ENCODE measurements at regions not wholly inside any gene's neighbourhood (a gene's known extent, or its start where the extent isn't known, plus 50 kb on each side); places are given as distances from the start of the nearest gene placed in this dataset.
"Not testable (repeated sequence)": the region's sequence is repeated elsewhere in the genome, so short reads cannot be mapped to it uniquely, and the experiment has no call there.

DNA sequence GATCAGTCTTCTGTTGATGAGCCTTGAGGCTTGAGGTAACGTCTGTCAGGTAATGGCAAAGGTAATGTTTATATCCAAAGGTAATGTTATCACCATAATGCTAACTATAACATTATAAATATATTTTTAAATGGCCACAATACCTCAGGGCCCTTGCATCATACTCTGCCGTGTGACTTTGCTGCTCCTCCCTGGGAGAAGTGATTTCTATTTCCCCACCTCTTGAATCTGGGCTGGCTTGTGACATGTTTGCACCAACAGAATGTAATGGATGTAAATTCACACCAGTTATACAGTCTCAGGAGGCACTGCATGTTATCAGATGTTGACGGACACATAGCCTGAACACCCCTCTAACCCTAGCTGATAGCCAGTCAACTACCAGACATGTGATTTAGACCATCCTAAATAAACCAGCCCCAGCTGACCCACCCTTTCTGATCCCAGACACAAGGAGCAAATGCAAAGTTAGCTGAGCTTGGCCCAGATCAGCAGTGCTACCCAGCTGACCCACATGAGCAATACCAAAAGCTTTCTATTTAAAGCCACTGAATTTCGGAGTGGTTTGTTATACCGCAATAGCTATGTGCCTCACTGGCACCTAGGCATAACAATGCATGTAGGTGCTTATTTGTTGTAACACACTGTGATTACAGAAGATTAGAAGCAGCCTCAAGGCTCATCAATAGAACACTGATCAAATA, 93.8 kb upstream of the SIRPA start:
- DNase-seq (ENCODE audit: low spot score) = peak; percentile 4
- in situ Hi-C loops (cut with HindIII; ENCODE audit: low sequenced_read_pairs) = no loop called here

DNA sequence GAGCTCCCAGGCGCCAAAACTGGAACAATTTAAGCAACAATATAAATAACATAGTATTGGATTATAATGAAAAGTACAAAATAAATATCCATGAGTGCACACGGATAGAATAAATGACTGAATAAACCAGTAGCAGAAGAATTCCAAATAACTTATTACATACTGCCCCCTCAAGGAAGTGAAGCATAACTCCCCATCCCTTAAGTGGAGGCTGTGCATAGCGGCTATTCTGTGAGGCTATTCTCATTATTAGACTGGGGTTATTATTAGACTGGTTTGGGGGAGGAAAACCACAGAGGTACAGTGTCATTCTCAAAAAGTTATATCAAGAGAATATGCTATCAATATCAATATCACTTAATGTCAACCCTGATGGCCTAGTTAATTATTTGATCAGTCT, 94.4 kb upstream of the SIRPA start:
- in situ Hi-C loops (cut with HindIII; ENCODE audit: low sequenced_read_pairs) = no loop called here
- peak; percentile 29 for DNase-seq (ENCODE audit: low spot score)

DNA sequence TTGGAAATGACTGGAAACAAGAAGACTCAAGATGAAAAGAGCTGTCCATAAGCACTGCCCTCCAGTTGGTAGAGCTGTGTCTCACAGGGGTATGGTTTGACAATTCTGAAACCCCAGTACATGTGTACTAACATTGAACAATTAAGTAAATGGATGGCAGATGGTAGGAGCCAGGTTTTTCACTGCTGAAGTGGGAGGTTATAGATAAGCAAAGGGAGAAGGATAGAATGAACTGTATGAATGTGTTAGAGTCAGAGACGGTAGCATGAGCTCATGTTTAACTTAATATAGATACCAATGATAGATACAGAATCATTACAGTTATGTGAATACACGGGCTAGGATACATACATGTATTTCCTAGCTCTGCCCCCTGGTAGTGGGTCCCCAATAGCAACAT, 95.0 kb upstream of the SIRPA start:
- DNase-seq (ENCODE audit: low spot score) = no peak
- in situ Hi-C loops (cut with HindIII; ENCODE audit: low sequenced_read_pairs) = no loop called here

DNA sequence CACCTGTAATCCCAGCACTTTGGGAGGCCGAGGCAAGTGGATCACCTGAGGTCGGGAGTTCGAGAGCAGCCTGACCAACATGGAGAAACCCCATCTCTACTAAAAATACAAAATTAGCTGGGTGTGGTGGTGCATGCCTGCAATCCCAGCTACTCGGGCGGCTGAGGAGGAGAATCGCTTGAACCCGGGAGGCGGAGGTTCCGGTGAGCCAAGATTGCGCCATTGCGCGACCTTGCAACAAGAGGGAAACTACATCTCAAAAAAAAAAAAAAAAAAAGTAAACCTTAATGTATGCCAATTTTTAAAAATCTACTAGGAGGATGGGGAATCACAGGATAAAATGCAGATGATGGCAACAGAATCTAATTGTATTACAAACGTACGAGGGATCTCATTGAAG, 95.5 kb upstream of the SIRPA start:
- in situ Hi-C loops (cut with HindIII; ENCODE audit: low sequenced_read_pairs); DNase-seq (ENCODE audit: low spot score): not testable (repeated sequence)

DNA sequence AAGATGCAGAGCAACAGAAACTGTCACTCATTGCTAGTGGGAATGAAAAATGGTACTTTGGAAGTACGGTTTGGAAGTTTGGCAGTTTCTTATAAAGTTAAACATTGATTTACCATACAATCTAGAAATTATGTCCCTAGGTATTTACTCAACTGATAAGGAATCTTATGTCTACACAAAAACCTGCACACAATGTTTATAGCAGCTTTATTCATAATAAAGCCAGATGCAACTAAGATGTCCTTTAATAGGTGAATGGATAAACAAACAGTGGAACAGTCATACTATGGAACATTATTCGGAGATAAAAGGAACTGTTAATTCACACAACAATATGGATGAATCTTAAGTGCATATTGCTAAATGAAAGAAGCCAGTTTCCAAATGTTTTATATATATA, 96.2 kb upstream of the SIRPA start:
- no peak for DNase-seq (ENCODE audit: low spot score)
- in situ Hi-C loops (cut with HindIII; ENCODE audit: low sequenced_read_pairs) = no loop called here

DNA sequence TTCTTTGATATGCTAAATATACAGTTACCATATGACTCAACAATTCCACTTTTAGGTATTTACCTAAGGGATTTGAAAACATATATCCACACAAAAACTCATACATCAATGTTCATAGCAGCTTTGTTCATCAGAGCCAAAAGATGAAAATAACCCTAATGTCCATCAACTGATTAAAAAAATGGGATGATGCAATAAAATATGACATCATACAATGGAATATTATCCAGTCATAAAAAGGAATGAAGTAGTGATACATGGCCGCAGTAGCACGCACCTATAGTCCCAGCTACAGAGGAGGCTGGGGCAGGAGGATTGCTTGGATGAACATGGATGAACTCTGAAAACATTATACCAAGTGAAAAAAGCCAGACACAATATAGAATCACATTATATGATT, 101.4 kb upstream of the SIRPA start:
- DNase-seq (ENCODE audit: low spot score) = no peak
- in situ Hi-C loops (cut with HindIII; ENCODE audit: low sequenced_read_pairs) = no loop called here

DNA sequence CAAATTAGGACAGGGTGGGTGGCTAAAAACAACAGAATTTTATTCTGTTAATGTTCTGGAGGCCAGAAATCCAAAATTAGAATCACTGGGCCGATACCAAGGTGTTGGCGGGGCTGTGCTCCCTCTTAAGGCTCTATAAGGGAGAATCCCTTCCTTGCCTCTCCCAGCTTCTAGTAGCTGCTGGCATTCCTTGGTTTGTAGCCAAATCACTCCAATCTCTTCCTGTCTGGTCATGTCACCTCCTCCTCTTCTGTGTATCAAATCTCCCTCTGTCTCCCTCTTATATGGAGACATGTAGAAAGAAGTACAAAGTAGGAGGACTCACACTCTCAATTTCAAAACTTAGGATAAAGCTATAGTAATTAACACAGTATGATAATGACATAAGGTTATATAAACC, 102.9 kb upstream of the SIRPA start:
- in situ Hi-C loops (cut with HindIII; ENCODE audit: low sequenced_read_pairs) = no loop called here
- no peak for DNase-seq (ENCODE audit: low spot score)

DNA sequence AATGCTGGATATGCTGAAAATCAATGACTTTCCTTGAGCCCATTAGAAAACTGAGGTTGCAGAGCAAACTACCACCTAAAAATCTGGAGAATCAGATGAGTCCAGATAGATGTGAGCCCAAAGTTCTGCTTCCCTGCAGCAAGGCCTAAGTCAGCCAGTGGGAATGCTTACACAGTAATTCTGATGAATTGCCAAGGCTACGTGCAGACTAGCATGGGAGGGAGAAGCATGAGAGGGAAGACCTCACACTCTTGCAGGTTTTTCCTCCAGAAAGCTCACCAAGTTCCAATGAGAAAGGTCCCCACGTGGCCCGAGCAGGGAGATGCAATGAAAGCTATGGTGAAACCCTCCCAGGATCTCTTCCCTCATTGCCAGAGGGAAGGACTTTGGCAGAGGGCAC, 104.8 kb upstream of the SIRPA start:
- in situ Hi-C loops (cut with HindIII; ENCODE audit: low sequenced_read_pairs) = no loop called here
- DNase-seq (ENCODE audit: low spot score) = no peak

DNA sequence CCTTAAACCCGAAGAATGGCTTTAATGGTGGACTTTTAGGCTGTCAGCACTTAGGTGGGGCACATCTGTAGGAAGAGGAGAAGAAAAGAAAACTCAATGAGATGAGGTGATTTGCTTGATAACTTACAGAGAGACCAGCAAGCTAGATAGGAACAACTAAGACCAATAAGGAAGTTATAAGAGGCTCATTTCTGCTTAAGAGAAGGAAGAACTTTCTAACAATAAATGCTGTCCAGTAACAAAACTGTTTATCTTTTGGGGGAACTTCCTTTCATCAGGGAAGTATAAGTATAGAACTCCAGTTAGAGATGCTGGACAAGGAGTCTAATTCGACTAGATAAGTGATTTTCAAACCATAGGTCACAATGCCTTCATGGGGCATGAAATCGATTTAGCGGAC, 107.2 kb upstream of the SIRPA start:
- in situ Hi-C loops (cut with HindIII; ENCODE audit: low sequenced_read_pairs) = no loop called here

DNA sequence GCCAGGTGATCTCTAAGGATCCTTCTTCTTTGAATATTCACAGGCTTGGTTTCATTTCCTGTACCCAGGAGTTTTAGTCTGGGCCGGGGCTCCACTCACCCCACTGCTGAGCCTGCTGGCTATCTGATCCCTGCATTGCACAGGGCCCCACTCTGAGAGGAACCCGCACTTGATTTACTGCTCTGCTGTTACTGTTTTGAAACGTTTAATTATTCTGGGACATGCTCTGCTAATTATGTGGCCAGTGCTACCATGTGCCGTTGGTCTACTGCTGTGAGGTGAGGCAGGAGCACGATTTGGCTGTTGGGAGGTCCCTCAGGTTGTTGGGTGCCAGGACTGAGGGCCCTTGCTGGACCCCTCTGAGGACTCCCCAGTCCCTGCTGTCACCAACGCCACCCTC, 108.7 kb upstream of the SIRPA start:
- in situ Hi-C loops (cut with HindIII; ENCODE audit: low sequenced_read_pairs) = no loop called here
- DNase-seq (ENCODE audit: low spot score) = no peak

More for the DNA sequence above, 107.2 kb upstream of the SIRPA start:
- DNase-seq (ENCODE audit: low spot score) = no peak

DNA sequence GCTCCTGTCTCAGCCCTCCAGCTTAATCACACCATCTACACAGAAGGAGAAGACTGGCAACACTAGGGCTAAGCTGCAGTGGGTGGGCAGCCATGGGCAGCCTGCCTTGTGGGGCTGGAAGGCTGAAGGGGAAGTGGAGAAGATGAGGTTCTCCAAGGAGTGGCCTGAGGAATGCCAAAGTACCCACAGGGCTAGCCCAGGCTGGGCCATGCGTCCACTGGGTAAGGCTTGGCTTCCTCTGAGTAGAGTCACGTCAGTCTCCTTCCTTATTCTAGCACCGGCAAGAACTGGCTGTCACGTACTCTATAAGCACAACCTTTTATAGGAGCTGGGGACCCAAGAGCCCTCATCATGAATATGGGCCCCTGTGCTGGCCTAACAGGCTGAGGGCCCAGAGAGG, 110.6 kb upstream of the SIRPA start:
- in situ Hi-C loops (cut with HindIII; ENCODE audit: low sequenced_read_pairs) = no loop called here
- no peak for DNase-seq (ENCODE audit: low spot score)

DNA sequence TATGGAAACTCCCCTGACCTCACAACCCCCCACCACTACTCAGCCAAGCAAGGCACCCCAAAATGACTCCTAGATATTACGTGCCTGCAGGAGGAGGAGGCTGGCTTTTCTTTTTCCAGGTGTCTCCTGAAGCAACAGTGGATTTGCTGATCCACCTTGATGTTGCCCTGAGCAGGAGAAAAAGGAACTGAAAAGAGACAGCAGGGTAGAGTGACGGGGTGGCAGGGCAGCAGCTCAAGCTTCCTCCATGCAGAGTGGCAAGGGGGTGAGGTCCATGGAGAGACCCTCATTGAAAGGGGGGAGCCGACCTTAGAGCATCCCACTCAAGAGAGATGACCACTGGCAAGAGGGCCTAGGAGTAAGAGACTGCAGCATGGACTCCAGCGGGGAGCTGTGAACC, 112.0 kb upstream of the SIRPA start:
- in situ Hi-C loops (cut with HindIII; ENCODE audit: low sequenced_read_pairs) = no loop called here
- no peak for DNase-seq (ENCODE audit: low spot score)

DNA sequence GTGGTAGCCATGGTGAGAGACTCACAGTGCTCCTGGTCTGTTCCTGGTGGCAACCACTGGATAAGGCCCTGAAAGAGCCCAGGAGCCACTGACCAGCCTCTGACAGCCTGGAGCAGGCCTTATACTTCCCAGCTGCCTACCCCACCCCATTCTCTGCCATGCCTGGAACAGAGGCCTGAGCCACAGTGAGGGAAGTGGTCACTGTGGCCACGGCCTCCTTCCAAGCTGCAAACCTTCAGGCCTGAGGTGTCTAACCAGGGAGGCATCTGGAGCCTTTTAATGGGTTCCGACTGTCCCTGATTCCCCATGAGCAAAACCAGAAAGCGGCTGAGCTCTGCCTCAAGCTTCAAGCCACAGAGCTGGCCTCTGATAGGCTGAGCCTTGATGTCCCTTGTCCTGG, 113.0 kb upstream of the SIRPA start:
- no peak for DNase-seq (ENCODE audit: low spot score)
- in situ Hi-C loops (cut with HindIII; ENCODE audit: low sequenced_read_pairs) = no loop called here

DNA sequence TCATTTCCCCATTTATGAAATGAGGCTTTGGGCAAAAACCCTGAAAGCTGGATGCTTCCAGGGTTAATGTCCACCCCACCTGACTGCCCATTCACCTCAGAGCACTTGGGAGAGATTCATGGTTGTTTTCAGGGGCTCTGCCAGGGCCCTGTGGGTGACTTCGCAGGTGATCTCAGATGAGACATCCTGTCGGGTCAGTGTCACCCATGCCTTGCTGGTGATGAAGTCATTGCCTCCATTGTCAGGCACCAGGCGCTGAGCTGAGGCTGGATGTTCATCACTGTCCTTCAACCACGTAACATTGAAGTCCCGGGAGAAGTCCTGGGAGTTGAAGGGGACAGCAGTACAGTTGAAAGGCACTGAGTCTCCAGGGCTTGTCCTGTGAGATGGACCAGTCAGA, 115.6 kb upstream of the SIRPA start:
- in situ Hi-C loops (cut with HindIII; ENCODE audit: low sequenced_read_pairs) = no loop called here
- DNase-seq (ENCODE audit: low spot score) = no peak

DNA sequence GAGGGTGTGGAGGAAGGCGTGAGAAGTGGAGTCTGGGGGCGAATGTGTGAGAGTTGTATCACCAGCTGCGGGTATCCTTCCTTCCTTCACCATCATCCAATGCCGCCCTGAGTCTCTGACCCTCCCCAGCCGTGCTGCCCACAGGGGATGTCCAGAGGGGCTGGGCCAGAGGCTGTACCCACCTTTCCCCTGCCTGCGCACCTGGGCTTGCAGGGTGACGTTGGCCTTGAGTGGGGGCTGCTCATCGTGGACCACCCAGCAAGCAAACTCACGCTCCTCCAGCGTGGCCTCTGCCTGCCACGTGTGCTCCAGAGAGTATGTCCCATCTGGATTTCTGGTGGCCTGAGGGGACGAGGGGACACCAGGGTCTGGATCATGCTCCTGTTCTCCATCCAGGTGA, 116.9 kb upstream of the SIRPA start:
- DNase-seq (ENCODE audit: low spot score) = no peak
- in situ Hi-C loops (cut with HindIII; ENCODE audit: low sequenced_read_pairs) = no loop called here

DNA sequence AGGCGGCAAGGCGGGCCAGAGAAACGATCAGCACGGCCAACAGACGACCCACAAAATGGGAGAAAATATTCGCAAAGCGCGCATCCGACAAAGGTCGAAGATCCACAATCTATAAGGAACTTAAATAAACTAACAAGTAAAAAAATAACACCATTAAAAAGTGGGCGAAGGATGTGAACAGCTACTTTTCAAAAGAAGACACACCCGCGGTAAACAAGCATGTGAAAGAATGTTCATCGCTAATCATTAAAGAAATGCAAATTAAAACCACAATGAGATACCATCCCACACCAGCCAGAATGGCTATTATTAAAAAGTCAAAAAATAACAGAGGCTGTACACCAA, 117.8 kb upstream of the SIRPA start:
- in situ Hi-C loops (cut with HindIII; ENCODE audit: low sequenced_read_pairs) = no loop called here
- no peak for DNase-seq (ENCODE audit: low spot score)

DNA sequence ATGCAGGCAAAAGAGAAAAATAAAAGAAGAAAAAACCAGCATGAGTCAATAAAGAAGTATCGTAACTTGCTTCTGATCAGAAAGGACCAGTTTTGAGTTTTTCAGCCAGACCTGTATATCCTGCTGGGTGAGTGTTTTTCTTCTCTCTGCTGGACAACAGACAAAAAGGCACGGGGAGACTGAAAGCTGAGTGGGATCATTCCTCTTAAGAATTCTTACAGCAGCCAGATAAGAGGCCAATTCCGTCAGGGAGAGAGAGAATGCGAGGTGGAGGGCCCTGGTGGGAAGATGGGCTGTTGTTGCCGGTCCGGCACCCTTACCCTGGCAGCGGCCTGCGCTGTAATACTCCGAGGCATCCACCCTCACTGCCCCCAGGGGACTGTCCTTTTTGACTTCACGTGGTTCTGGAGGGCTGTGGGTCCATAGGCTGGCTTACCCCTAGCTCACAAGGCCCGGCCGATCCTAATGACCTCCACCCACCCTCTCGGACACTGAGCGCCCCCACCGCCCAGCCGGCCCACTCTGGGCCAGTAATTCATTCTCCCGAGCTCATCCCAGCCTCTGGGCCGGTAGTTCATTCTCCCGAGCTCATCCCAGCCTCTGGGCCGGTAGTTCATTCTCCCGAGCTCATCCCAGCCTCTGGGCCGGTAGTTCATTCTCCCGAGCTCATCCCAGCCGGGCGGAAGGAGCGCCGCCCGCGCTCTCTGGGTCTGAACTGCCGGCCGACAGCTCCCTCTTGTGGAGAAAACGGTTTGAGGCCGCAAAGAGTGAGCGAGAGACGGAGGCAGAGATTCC, 118.3 kb upstream of the SIRPA start:
- in situ Hi-C loops (cut with HindIII; ENCODE audit: low sequenced_read_pairs) = no loop called here

DNA sequence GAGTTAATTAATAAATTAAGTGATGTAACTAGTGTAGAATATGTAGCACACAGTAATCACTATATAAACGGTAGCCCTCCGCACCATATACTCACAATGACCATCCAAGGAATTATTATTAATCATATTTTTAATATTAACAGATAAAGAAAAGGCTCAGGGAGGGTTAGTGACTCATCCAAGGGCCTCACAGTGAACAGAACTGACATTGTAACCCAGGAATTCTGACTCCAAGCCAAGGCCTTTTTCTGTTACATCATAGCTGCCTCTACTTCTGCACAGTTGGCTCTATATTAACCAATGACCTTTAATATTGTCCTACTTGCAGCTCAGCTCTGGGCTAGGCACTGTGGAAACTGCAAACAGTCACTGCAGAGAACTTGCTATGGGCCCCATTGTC, 117.5 kb upstream of the SIRPG start:
- in situ Hi-C loops (cut with HindIII; ENCODE audit: low sequenced_read_pairs) = no loop called here
- no peak for DNase-seq (ENCODE audit: low spot score)

More for the DNA sequence above, 118.3 kb upstream of the SIRPA start:
- DNase-seq (ENCODE audit: low spot score) = peak; percentile 86

DNA sequence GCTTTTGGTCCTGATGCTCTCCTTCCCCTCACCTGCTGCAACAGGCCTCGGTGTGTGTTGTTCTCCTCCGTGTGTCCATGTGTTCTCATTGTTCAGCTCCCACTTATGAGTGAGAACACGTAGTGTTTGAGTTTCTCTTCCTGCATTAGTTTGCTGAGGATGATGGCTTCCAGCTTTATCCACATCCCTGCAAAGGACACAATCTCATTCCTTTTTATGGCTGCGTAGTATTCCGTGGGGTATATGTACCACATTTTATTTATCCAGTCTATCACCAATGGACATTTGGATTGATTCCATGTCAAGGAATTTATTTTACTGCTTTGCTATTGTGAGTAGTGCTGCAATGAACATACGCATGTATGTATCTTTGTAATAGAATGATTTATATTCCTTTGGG, 116.9 kb upstream of the SIRPG start:
- DNase-seq (ENCODE audit: low spot score) = no peak
- in situ Hi-C loops (cut with HindIII; ENCODE audit: low sequenced_read_pairs) = no loop called here

DNA sequence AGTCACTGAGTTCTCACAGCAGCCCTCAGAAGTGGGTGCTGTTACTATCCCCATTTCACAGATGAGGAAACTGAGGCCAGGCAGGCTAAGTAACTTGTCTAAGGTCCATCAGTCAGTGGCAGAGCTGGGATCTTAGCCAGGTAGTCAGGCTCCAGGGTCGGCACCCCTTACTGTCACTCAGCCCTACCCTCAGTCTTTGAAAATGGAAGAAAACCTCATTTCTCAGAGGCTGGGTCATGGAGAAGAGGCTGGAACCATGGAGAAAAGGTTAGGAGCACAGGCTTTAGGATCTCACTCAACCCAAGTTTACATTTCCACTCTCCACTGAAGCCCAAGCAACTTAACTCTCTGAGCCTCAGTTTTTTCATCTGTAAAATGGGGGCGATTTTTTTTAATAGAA, 116.2 kb upstream of the SIRPG start:
- in situ Hi-C loops (cut with HindIII; ENCODE audit: low sequenced_read_pairs) = no loop called here
- DNase-seq (ENCODE audit: low spot score) = no peak

DNA sequence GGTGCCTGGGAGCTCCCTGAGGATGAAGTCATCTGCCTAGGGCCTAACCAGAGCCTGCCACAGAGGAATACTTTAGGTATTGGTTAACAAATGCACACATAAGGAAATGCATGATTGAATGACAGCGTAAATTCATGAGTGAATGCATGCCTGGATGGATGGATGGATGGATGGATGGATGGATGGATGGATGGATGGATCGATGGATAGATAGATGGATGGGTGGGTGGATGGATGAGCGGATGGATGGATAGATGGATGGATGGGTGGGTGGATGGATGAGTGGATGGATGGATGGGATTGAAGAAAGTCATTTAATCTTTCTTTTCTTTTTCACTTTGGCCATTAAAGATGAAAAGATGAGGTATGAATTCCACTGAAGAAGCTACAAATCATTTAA, 111.9 kb upstream of the SIRPG start:
- no peak for DNase-seq (ENCODE audit: low spot score)
- in situ Hi-C loops (cut with HindIII; ENCODE audit: low sequenced_read_pairs) = no loop called here

Measured in G401 (cell line).